ENCODE measurements at regions not wholly inside any gene's neighbourhood (a gene's known extent, or its start where the extent isn't known, plus 50 kb on each side); places are given as distances from the start of the nearest gene placed in this dataset.

DNA sequence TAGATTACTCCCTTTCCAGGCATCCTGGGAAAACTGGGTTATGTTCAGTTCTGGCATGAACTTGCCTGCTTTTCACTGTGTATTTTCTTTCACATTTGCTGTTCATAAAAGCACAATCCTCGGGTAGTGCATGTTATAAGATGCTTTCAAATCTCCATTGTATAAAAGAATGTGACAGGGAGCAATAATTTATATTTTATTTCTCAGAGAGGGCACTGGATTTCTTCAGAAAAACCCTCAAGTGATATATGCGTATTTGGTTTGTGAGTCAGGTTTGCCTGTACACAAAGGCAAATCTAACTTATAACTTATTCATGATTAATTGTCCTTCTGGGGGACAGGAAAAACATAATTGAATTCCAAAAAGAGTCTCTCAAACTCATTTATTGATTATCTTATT is 440.7 kb upstream of the MMADHC start:
- WGBS (ENCODE audit: insufficient coverage, low coverage, missing lambda C conversion rate) = 0% methylated on average over 2 of the region's 2 CpGs
- no peak overlapping the region for H3K9ac ChIP-seq (ENCODE audit: insufficient read depth in 1 of 2, low read depth in 2 of 2, low read length in 2 of 2)
- in situ Hi-C loops (cut with MboI) = no loop called here
- no peak overlapping the region for H3K27ac ChIP-seq (ENCODE audit: extremely low read depth, low read depth, low read length)
- H3K4me3 ChIP-seq = no peak overlapping the region
- no peaks in the 10 kb centered on the region for H3K79me2 ChIP-seq (ENCODE audit: control insufficient read depth, insufficient read depth, low read length)
- no peaks in the 10 kb centered on the region for H4K20me1 ChIP-seq (replicated peaks; ENCODE audit: control insufficient read depth, insufficient read depth, low read length)
- H3K9me1 ChIP-seq (ENCODE audit: control insufficient read depth, insufficient read depth, low read length) = no peaks in the 10 kb centered on the region
- POLR2A ChIA-PET = no interaction called here
- BruUV-seq (replicated peaks) = no TSS peak
- H3K27me3 ChIP-seq (ENCODE audit: control insufficient read depth in 2 of 2, insufficient read depth in 2 of 2, low read length in 2 of 2) = no peaks in the 10 kb centered on the region
- no peaks in the 10 kb centered on the region for H3K9me3 ChIP-seq (replicated peaks; ENCODE audit: control insufficient read depth, insufficient read depth, low read depth, low read length)
- no peak for ATAC-seq
- CTCF ChIA-PET (ENCODE audit: low intra/inter-chr PET ratio) = no interaction called here
- intact Hi-C loops (cut with micrococcal nuclease) = no loop called here
- no peak for DNase-seq (ENCODE audit: extremely low read depth in 1 of 4, low spot score in 3 of 4)
- TF ChIP-seq GTF3C2 (IDR thresholded peaks at IDR 0.05; ENCODE audit: borderline replicate concordance, extremely low read depth, insufficient read length) (no peak), KDM5B (IDR thresholded peaks at IDR 0.05; ENCODE audit: insufficient replicate concordance, low read depth, low read length) (no peak), ZNF584 (CRISPR knock-in tag; IDR thresholded peaks at IDR 0.05; ENCODE audit: low read depth) (no peak), ZNF280B (CRISPR knock-in tag; IDR thresholded peaks at IDR 0.05) (no peak), TEAD2 (tag; IDR thresholded peaks at IDR 0.05) (no peak), ZNF41 (CRISPR knock-in tag; conservative IDR thresholded peaks at IDR 0.05) (no peak), MLX (CRISPR knock-in tag; conservative IDR thresholded peaks at IDR 0.05) (no peak), HNRNPUL1 (IDR thresholded peaks at IDR 0.05; ENCODE audit: low read length) (no peak), RUNX1 (IDR thresholded peaks at IDR 0.05; ENCODE audit: low read depth) (no peak), ZFPM2 (CRISPR knock-in tag; IDR thresholded peaks at IDR 0.05) (no peak), PHF21A (IDR thresholded peaks at IDR 0.05; ENCODE audit: borderline replicate concordance, low read depth) (no peak), DPF2 (IDR thresholded peaks at IDR 0.05) (no peak), SMAD3 (CRISPR knock-in tag; conservative IDR thresholded peaks at IDR 0.05) (no peak), CAMTA2 (CRISPR knock-in tag; conservative IDR thresholded peaks at IDR 0.05) (no peak), ZNF174 (CRISPR knock-in tag; IDR thresholded peaks at IDR 0.05) (no peak), GTF2A2 (tag; IDR thresholded peaks at IDR 0.05) (no peak), FOSL1 (tag; conservative IDR thresholded peaks at IDR 0.05) (no peak), ZNF507 (tag; conservative IDR thresholded peaks at IDR 0.05) (no peak)
- TF ChIP-seq, protein P1, sequence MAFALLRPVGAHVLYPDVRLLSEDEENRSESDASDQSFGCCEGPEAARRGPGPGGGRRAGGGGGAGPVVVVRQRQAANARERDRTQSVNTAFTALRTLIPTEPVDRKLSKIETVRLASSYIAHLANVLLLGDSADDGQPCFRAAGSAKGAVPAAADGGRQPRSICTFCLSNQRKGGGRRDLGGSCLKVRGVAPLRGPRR (CRISPR knock-in tag; IDR thresholded peaks at IDR 0.05) = no peak
- H3K4me1 ChIP-seq (replicated peaks in 1 of 2; ENCODE audit: control insufficient read depth in 2 of 2, insufficient read depth in 2 of 2, low read length in 2 of 2) = no peaks in the 10 kb centered on the region
- no peaks in the 10 kb centered on the region for H3K36me3 ChIP-seq (ENCODE audit: control insufficient read depth, insufficient read depth, low read length)
- no peak overlapping the region for H3K4me2 ChIP-seq (ENCODE audit: insufficient read depth, low read length)
- FAIRE-seq = no peak
- no peak overlapping the region for H2AFZ ChIP-seq (ENCODE audit: low read depth, low read length)

Data from K562 (cell line).